GM12878 (cell line): ENCODE measurements at regions not wholly inside any gene's neighbourhood (a gene's known extent, or its start where the extent isn't known, plus 50 kb on each side); places are given as distances from the start of the nearest gene placed in this dataset.

Experiments
- ATAC-seq: fragments of 200-7000 bp; cut with Tn5 transposase; 3 replicates; pipeline ENCODE4 v1.9.1; 2020; ENCODE audit warnings: mild to moderate bottlenecking, moderate library complexity
- BruUV-seq: library from RNA; stranded (reverse); fragments of 400-500 nt; replicated peaks from 2 replicates; lab custom pipeline; 2021; lab: Mats Ljungman, UMichigan
- CTCF ChIA-PET: fragments of 300-600 bp; sonication (Branson Sonifier 250); formaldehyde crosslinking; extraction: SDS; loops from one replicate; lab custom pipeline; 2021; ENCODE audit warnings: inconsistent platforms; lab: Yijun Ruan, JAX
- POLR2A ChIA-PET: fragments of 350-600 bp; formaldehyde crosslinking; extraction: SDS; loops from one replicate; lab custom pipeline; 2021; ENCODE audit warnings: inconsistent platforms; lab: Charles Lee
- RAD21 ChIA-PET: fragments of 300-600 bp; sonication (Branson Sonifier 250); formaldehyde crosslinking; loops from one replicate; lab custom pipeline; 2023; ENCODE audit warnings: antibody characterized with exemption; ENCODE audit not compliant: unreplicated experiment; lab: Charles Lee
- SMC1A ChIA-PET: fragments of 300-600 bp; sonication (Branson Sonifier 250); formaldehyde crosslinking; loops from one replicate; lab custom pipeline; 2023; ENCODE audit not compliant: unreplicated experiment, uncharacterized antibody; lab: Charles Lee
- DNase-seq: peaks from one replicate; pipeline ENCODE4 v3.0.0-alpha.2; 2011; ENCODE audit warnings: low read depth, low spot score
- FAIRE-seq: peaks from 3 replicates; lab custom pipeline; 2011; peaks lifted over from hg19 to GRCh38; lab: Jason Lieb, UNC
- H2AFZ ChIP-seq: 2 replicates; pipeline ENCODE4 v1.6.0; 2011; ENCODE audit warnings: low read depth, low read length, control low read depth; ENCODE audit not compliant: control insufficient read depth
- H3K27ac ChIP-seq: 2 replicates; pipeline ENCODE4 v1.5.1; 2011; ENCODE audit warnings: control low read depth; ENCODE audit not compliant: control insufficient read depth, insufficient read depth
- H3K27me3 ChIP-seq, 2 experiments: replicated peaks in 1 of 2; 2 replicates each; pipeline versions ENCODE4 v1.6.0 to v1.6.1; 2011; ENCODE audit warnings: low read length in 1 of 2; ENCODE audit not compliant: control insufficient read depth in 2 of 2, insufficient read depth in 2 of 2
- H3K36me3 ChIP-seq, 2 experiments: 2 replicates each; pipeline ENCODE4 v1.5.1; 2011; ENCODE audit warnings: low read length in 1 of 2; ENCODE audit not compliant: control insufficient read depth in 2 of 2, insufficient read depth in 2 of 2
- H3K4me1 ChIP-seq: 2 replicates; pipeline ENCODE4 v1.6.1; 2011; ENCODE audit warnings: mild to moderate bottlenecking, low read length, moderate library complexity, mixed read lengths; ENCODE audit not compliant: control insufficient read depth, insufficient read depth
- H3K4me2 ChIP-seq: 2 replicates; pipeline ENCODE4 v1.6.0; 2011; ENCODE audit warnings: control low read depth; ENCODE audit not compliant: control insufficient read depth, insufficient read depth
- H3K4me3 ChIP-seq: fragments of 200-600 bp; sonication (generic); 2 replicates; pipeline ENCODE4 v1.5.1; 2016
- H3K79me2 ChIP-seq: 2 replicates; pipeline ENCODE4 v1.6.0; 2011; ENCODE audit warnings: low read length; ENCODE audit not compliant: control insufficient read depth, insufficient read depth
- H3K9ac ChIP-seq: 2 replicates; pipeline ENCODE4 v1.8.0; 2011; ENCODE audit warnings: low read length, control low read depth, mixed read lengths; ENCODE audit not compliant: control insufficient read depth, insufficient read depth
- H3K9me3 ChIP-seq: replicated peaks from 3 replicates; pipeline ENCODE4 v1.5.1; 2011; ENCODE audit warnings: mild to moderate bottlenecking, low read length; ENCODE audit not compliant: control insufficient read depth, insufficient read depth
- H4K20me1 ChIP-seq: 2 replicates; pipeline ENCODE4 v1.6.0; 2011; ENCODE audit not compliant: control insufficient read depth, insufficient read depth
- BMI1 ChIP-seq: fragments of 450-650 bp; IDR thresholded peaks from 2 replicates; pipeline ENCODE4 v1.6.1; 2016; ENCODE audit warnings: mild to moderate bottlenecking, moderate library complexity, borderline replicate concordance
- CHD1 ChIP-seq: IDR thresholded peaks from 2 replicates; pipeline ENCODE4 v1.6.1; 2012; ENCODE audit warnings: low read depth, low read length, improper control_type of control experiment
- EED ChIP-seq: sonication (generic); IDR thresholded peaks from 2 replicates; pipeline ENCODE4 v1.6.1; 2016; ENCODE audit warnings: antibody characterized with exemption, low read depth
- EP300 ChIP-seq, 2 experiments: fragments of 150-350 bp in 1 of 2; IDR thresholded peaks; 2 replicates each; pipeline ENCODE4 v1.6.1; 2011 to 2012; ENCODE audit warnings: low read depth in 2 of 2, low read length in 2 of 2, borderline replicate concordance in 1 of 2, improper control_type of control experiment in 1 of 2, inconsistent platforms in 1 of 2; ENCODE audit not compliant: control insufficient read depth in 1 of 2
- IKZF1 ChIP-seq: fragments of 450-650 bp; conservative IDR thresholded peaks from 2 replicates; pipeline ENCODE4 v1.6.1; 2017; ENCODE audit warnings: antibody characterized with exemption, mild to moderate bottlenecking
- IKZF2 ChIP-seq, 2 experiments: fragments of 450-650 bp; IDR thresholded peaks; 2 replicates each; pipeline ENCODE4 v1.6.1; 2017; ENCODE audit warnings: mild to moderate bottlenecking in 2 of 2, moderate library complexity in 2 of 2
- IRF5 ChIP-seq: fragments of 450-650 bp; IDR thresholded peaks from 2 replicates; pipeline ENCODE4 v1.6.1; 2017; ENCODE audit warnings: borderline replicate concordance
- MLLT1 ChIP-seq: fragments of 450-650 bp; IDR thresholded peaks from 2 replicates; pipeline ENCODE4 v1.6.1; 2016; ENCODE audit warnings: mild to moderate bottlenecking
- MTA2 ChIP-seq: fragments of 450-650 bp; IDR thresholded peaks from 2 replicates; pipeline ENCODE4 v1.6.1; 2016; ENCODE audit warnings: low read depth, mild to moderate bottlenecking, moderate library complexity
- NRF1 ChIP-seq: conservative IDR thresholded peaks from 2 replicates; pipeline ENCODE4 v1.6.1; 2011; ENCODE audit warnings: mild to moderate bottlenecking, low read depth, low read length, improper control_type of control experiment
- RAD21 ChIP-seq: IDR thresholded peaks from 2 replicates; pipeline ENCODE4 v1.6.1; 2011; ENCODE audit warnings: mild to moderate bottlenecking, low read depth, low read length, moderate library complexity; ENCODE audit not compliant: insufficient read depth
- REST ChIP-seq: IDR thresholded peaks from 2 replicates; pipeline ENCODE4 v1.6.1; 2012; ENCODE audit warnings: mild to moderate bottlenecking, low read depth, low read length
- RUNX3 ChIP-seq: IDR thresholded peaks from 2 replicates; pipeline ENCODE4 v1.6.1; 2012; ENCODE audit warnings: low read length, inconsistent platforms
- SREBF1 ChIP-seq: IDR thresholded peaks from 2 replicates; pipeline ENCODE4 v1.6.1; 2012; ENCODE audit warnings: mild to moderate bottlenecking, low read length
- TCF3 ChIP-seq: IDR thresholded peaks from 2 replicates; pipeline ENCODE4 v1.6.1; 2012; ENCODE audit warnings: low read depth, mild to moderate bottlenecking, low read length, borderline replicate concordance; ENCODE audit not compliant: insufficient read depth
- USF2 ChIP-seq: IDR thresholded peaks from 2 replicates; pipeline ENCODE4 v1.6.1; 2011; ENCODE audit warnings: low read depth, low read length, improper control_type of control experiment, borderline replicate concordance
- WGBS: methylation state at CpG from one replicate; pipeline ENCODE4 v1.1.6; 2016; ENCODE audit warnings: low lambda C conversion rate; ENCODE audit not compliant: insufficient replicate concordance, insufficient coverage; ENCODE audit errors: missing lambda C conversion rate; 5-methylcytosine and 5-hydroxymethylcytosine counted together
- in situ Hi-C: fragments of 300-500 bp; cut with MboI; formaldehyde crosslinking; loops from 9 replicates; pipeline ENCODE4 v1.14.3; 2018; ENCODE audit warnings: mixed read lengths
- intact Hi-C: fragments of 100-400 bp; cut with micrococcal nuclease; formaldehyde crosslinking; loops from one replicate; pipeline ENCODE4 v1.14.2; 2022; ENCODE audit not compliant: unreplicated experiment

GRCh38 chr14:71591231-71591630 lies 341.0 kb upstream of the RGS6 start (continued):
- TF ChIP-seq REST, result no peak
- no peak for TF ChIP-seq NRF1
- TF ChIP-seq RAD21, result no peak
- no peak for TF ChIP-seq SREBF1
- no peak for TF ChIP-seq USF2
- TF ChIP-seq, all 136 proteins: peak for 0

GRCh38 chr14:71591929-71592328 lies 340.3 kb upstream of the RGS6 start:
- Histone ChIP-seq H3K4me1 (peaks cover 13% of the 10 kb centered on the region), H3K4me3 (no peak overlapping the region), H4K20me1 (no peaks in the 10 kb centered on the region), H3K79me2 (peaks cover 27% of the 10 kb centered on the region), H3K36me3 (peaks cover 0 to 11% of the 10 kb centered on the region in 2 experiments; a peak in 2 of 4 replicates), H3K4me2 (peak overlapping the region; percentile 62; the same call in 1 of the 2 replicates), H3K27ac (peak overlapping the region; percentile 61), H3K9me3 (no peaks in the 10 kb centered on the region; the same call in 2 of the 3 replicates), H2AFZ (no peak overlapping the region), H3K27me3 (no peaks in the 10 kb centered on the region), H3K9ac (no peak overlapping the region)
- peak; percentile 91 for ATAC-seq
- ChIA-PET RAD21 (interaction anchor here (0.6 to 5.1 kb wide), 19 partner anchors 8 to 451 kb away, joined by 3 to 30 read pairs (median 3); partner anchors contain the start of gene SIPA1L1), SMC1A (interaction anchor here (0.6 to 4.1 kb wide), 24 partner anchors 9 to 270 kb away, joined by 3 to 28 read pairs (median 4); no protein-coding TSS in a partner anchor), CTCF (interaction anchor here (0.6 to 3.1 kb wide), 11 partner anchors 10 to 270 kb away, joined by 3 to 12 read pairs (median 4); no protein-coding TSS in a partner anchor), POLR2A (interaction anchor here (0.7 to 1.9 kb wide), 10 partner anchors 10 to 270 kb away, joined by 3 to 8 read pairs (median 4); no protein-coding TSS in a partner anchor)
- BruUV-seq, result no TSS peak
- FAIRE-seq, result no peak
- no peak for DNase-seq
- in situ Hi-C loops (no loop called here), intact Hi-C loops (no loop called here)
- WGBS, result 0% methylated on average over 1 of the region's 1 CpG
- peak; percentile 58 for TF ChIP-seq RUNX3
- TF ChIP-seq EED, result 0 out of 2 replicates have a peak, but pooled peaks have one; percentile 13
- peak in 1 of 2 experiments; percentile 33; a peak in 1 of 4 replicates for TF ChIP-seq IKZF2 (IDR thresholded peaks at IDR 0.05)
- TF ChIP-seq MLLT1, result no peak
- no peak for TF ChIP-seq TCF3
- no peak for TF ChIP-seq BMI1
- 0 out of 2 replicates have a peak, but pooled peaks have one; percentile 21 for TF ChIP-seq IKZF1
- TF ChIP-seq MTA2, result peak; percentile 33; the same call in 1 of the 2 replicates
- TF ChIP-seq EP300 (IDR thresholded peaks at IDR 0.05; ENCODE audit: borderline replicate concordance in 1 of 2, control insufficient read depth in 1 of 2, low read depth in 2 of 2, low read length in 2 of 2), result no peak
- TF ChIP-seq CHD1, result no peak
- no peak for TF ChIP-seq IRF5
